ENCODE measurements at regions not wholly inside any gene's neighbourhood (a gene's known extent, or its start where the extent isn't known, plus 50 kb on each side); places are given as distances from the start of the nearest gene placed in this dataset.

DNA sequence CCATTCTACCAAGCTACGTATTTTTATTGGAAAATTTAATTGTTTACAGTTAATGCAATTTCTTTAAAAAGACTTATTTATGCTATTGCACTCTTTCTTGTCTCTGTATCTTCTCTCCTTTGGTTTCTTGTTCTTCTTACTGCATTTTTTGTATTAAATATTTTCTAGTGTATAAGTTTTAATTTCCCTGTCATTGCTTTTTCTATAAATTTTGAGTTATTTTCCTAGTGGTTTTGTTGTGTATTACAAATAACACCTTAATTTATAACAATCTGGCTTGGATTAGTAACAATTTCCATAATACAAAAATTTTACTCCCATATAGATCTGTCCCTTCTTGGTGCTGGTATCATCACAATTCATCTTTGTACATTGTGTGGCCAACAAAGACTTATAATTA is 303.5 kb upstream of the SPOCK3 start:
- Mint-ChIP-seq H3K36me3 (ENCODE audit: low read depth) (no peaks in the 10 kb centered on the region), H3K4me1 (ENCODE audit: low read depth) (no peaks in the 10 kb centered on the region), H3K27ac (no peak overlapping the region), H3K4me3 (no peak overlapping the region), H3K9me3 (peaks cover 14% of the 10 kb centered on the region), H3K27me3 (ENCODE audit: insufficient read depth) (no peaks in the 10 kb centered on the region)
- DNase-seq: no peak
- TF ChIP-seq CTCF (IDR thresholded peaks at IDR 0.05): peak; percentile 20; the same call in 1 of the 2 replicates

DNA sequence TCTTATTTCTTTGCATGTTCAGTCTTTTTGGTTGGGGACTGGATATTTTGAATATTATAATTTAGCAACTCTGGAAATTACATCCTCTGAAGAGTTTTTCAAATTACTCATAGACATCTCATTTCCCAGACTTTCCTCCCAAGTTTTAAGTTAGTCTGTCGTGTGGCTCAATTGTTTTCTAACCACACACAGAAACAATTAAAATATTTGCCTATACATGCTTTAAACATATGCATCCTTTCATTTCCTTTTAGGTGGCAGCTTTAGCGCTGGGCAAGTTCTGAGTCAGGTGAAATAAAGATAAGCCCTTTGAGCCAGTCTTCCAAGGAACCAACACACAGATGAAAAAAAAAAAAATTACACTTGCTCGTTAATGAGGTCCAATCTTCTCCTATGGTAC is 307.0 kb upstream of the SPOCK3 start:
- H3K4me1 Mint-ChIP-seq (ENCODE audit: low read depth): no peaks in the 10 kb centered on the region
- H3K4me3 Mint-ChIP-seq: no peak overlapping the region

DNA sequence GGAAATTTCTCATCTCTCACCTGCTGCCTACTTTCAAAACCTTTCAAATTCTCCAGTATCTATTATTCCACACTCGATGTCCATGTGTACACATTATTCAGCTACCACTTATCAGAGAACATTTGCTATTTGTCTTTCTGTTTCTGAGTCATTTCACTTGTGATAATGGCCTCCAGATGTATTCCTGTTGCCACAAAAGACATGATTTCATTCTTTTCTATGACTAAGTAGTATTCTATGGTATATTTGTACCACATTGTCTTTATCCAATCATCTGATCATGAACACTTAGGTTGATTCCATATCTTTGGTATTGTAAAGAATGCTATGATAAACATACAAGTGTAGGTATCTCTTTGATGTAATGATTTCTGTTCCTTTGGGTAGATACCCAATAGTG is 310.1 kb upstream of the SPOCK3 start:
- H3K4me3 Mint-ChIP-seq: no peak overlapping the region
- no peaks in the 10 kb centered on the region for H3K36me3 Mint-ChIP-seq (ENCODE audit: low read depth)
- DNase-seq: no peak
- peaks cover 12% of the 10 kb centered on the region for H3K9me3 Mint-ChIP-seq
- H3K27me3 Mint-ChIP-seq (ENCODE audit: insufficient read depth): no peaks in the 10 kb centered on the region
- no peaks in the 10 kb centered on the region for H3K4me1 Mint-ChIP-seq (ENCODE audit: low read depth)
- TF ChIP-seq CTCF (IDR thresholded peaks at IDR 0.05): no peak
- H3K27ac Mint-ChIP-seq: no peak overlapping the region

More for the DNA sequence above, 307.0 kb upstream of the SPOCK3 start:
- H3K27me3 Mint-ChIP-seq (ENCODE audit: insufficient read depth): no peaks in the 10 kb centered on the region
- H3K27ac Mint-ChIP-seq: no peak overlapping the region
- peaks cover 20% of the 10 kb centered on the region for H3K9me3 Mint-ChIP-seq
- no peaks in the 10 kb centered on the region for H3K36me3 Mint-ChIP-seq (ENCODE audit: low read depth)
- DNase-seq: no peak
- no peak for TF ChIP-seq CTCF (IDR thresholded peaks at IDR 0.05)

GRCh38 chr4:167550021-167550420 is 315.7 kb upstream of the SPOCK3 start:
- TF ChIP-seq CTCF (IDR thresholded peaks at IDR 0.05): no peak
- Mint-ChIP-seq H3K27me3 (ENCODE audit: insufficient read depth) (no peaks in the 10 kb centered on the region), H3K36me3 (ENCODE audit: low read depth) (no peaks in the 10 kb centered on the region), H3K9me3 (peaks cover 31% of the 10 kb centered on the region), H3K27ac (no peak overlapping the region), H3K4me1 (ENCODE audit: low read depth) (no peaks in the 10 kb centered on the region), H3K4me3 (no peak overlapping the region)
- no peak for DNase-seq

DNA sequence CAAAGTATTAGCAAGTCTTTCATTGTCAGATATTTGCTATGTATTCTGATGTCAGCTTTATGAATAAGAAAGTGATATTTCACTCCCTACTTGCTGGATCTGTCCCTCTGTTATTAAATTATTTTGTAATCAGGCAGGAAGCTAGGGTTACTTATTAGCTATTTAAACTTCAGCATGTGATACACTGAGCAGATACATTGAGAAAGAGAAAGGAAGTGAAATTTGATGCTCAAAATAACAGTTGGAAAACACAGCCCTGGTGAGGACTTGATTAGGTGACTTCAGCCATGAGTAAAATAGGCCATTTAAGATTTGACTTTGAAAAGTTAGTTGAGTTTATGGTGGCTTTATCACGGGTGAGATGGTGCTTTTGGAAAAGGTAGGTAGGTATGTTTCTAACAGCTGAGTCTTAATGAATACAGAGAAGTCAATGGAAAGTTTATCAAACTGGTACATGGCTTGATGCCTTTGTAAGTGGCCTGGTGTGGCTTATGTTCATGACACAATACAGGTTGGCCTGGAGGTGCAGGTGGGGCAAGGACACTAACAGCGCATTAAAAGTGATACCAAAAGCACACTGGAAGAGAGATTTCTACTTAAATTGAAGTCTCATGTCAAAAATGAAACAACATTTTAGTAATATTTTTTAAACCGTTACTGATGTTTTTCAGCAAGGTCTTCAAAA is 321.2 kb upstream of the SPOCK3 start:
- H3K27ac Mint-ChIP-seq: no peak overlapping the region
- DNase-seq: no peak
- no peaks in the 10 kb centered on the region for H3K27me3 Mint-ChIP-seq (ENCODE audit: insufficient read depth)
- H3K4me1 Mint-ChIP-seq (ENCODE audit: low read depth): no peaks in the 10 kb centered on the region
- H3K4me3 Mint-ChIP-seq: no peak overlapping the region
- no peak for TF ChIP-seq CTCF (IDR thresholded peaks at IDR 0.05)
- H3K9me3 Mint-ChIP-seq: peaks cover 37% of the 10 kb centered on the region
- H3K36me3 Mint-ChIP-seq (ENCODE audit: low read depth): no peaks in the 10 kb centered on the region

Measured in HFFc6 (cell line).